Hepatocyte (in vitro differentiated cells): ENCODE measurements at regions not wholly inside any gene's neighbourhood (a gene's known extent, or its start where the extent isn't known, plus 50 kb on each side); places are given as distances from the start of the nearest gene placed in this dataset.

Experiments used
- DNase-seq: peaks from one replicate; pipeline ENCODE4 v3.0.0-alpha.2; 2016; ENCODE audit warnings: low spot score
- H2AFZ ChIP-seq: fragments of 200-600 bp; sonication (generic); 2 replicates; pipeline ENCODE4 v1.6.0; 2016; ENCODE audit warnings: antibody characterized with exemption, mild to moderate bottlenecking
- H3K27ac ChIP-seq: fragments of 200-600 bp; sonication (generic); 2 replicates; pipeline ENCODE4 v1.5.1; 2016; ENCODE audit warnings: mild to moderate bottlenecking
- H3K27me3 ChIP-seq: fragments of 200-600 bp; sonication (generic); 2 replicates; pipeline ENCODE4 v1.6.1; 2016
- H3K36me3 ChIP-seq: fragments of 200-600 bp; sonication (generic); replicated peaks from 2 replicates; pipeline ENCODE4 v1.5.1; 2016; ENCODE audit warnings: low read depth; ENCODE audit not compliant: insufficient read depth
- H3K4me1 ChIP-seq: fragments of 200-600 bp; sonication (generic); 2 replicates; pipeline ENCODE4 v1.5.1; 2016; ENCODE audit warnings: mild to moderate bottlenecking, moderate library complexity; ENCODE audit not compliant: insufficient read depth
- H3K4me2 ChIP-seq: fragments of 200-600 bp; sonication (generic); 2 replicates; pipeline ENCODE4 v1.6.0; 2016
- H3K4me3 ChIP-seq: fragments of 200-600 bp; sonication (generic); 2 replicates; pipeline ENCODE4 v1.5.1; 2016; ENCODE audit warnings: mild to moderate bottlenecking
- H3K79me2 ChIP-seq: fragments of 200-600 bp; sonication (generic); 2 replicates; pipeline ENCODE4 v1.6.0; 2017; ENCODE audit warnings: mild to moderate bottlenecking
- H3K9me2 ChIP-seq: fragments of 200-600 bp; sonication (generic); replicated peaks from 2 replicates; pipeline ENCODE4 v1.6.0; 2017; ENCODE audit warnings: mild to moderate bottlenecking; ENCODE audit not compliant: insufficient read depth
- H3K9me3 ChIP-seq: fragments of 200-600 bp; sonication (generic); 2 replicates; pipeline ENCODE4 v1.5.1; 2016; ENCODE audit warnings: low read depth, mild to moderate bottlenecking
- H4K20me1 ChIP-seq: fragments of 200-600 bp; sonication (generic); 2 replicates; pipeline ENCODE4 v1.6.0; 2016; ENCODE audit warnings: mild to moderate bottlenecking; ENCODE audit not compliant: insufficient read depth, poor library complexity, severe bottlenecking
- CTCF ChIP-seq: fragments of 200-600 bp; sonication (generic); IDR thresholded peaks from 2 replicates; pipeline ENCODE4 v1.5.1; 2016; ENCODE audit warnings: antibody characterized with exemption, mild to moderate bottlenecking; ENCODE audit not compliant: poor library complexity
- EZH2 ChIP-seq: fragments of 200-600 bp; sonication (generic); IDR thresholded peaks from 2 replicates; pipeline ENCODE4 v1.6.1; 2016; ENCODE audit warnings: antibody characterized with exemption, mild to moderate bottlenecking, borderline replicate concordance
- EZH2phosphoT487 ChIP-seq: fragments of 200-600 bp; sonication (generic); IDR thresholded peaks from one replicate; pipeline ENCODE4 v1.6.1; 2018; ENCODE audit warnings: antibody characterized with exemption, mild to moderate bottlenecking, low read depth, moderate library complexity; ENCODE audit not compliant: unreplicated experiment, severe bottlenecking
- WGBS: methylation state at CpG from one replicate; pipeline ENCODE4 v1.1.6; 2016; ENCODE audit warnings: low lambda C conversion rate; ENCODE audit errors: missing lambda C conversion rate; 5-methylcytosine and 5-hydroxymethylcytosine counted together

GRCh38 chr5:3862906-3863305 lies 267.3 kb downstream of the IRX1 start:
- no peak overlapping the region for H3K4me3 ChIP-seq
- H3K4me1 ChIP-seq: no peaks in the 10 kb centered on the region
- no peaks in the 10 kb centered on the region for H3K36me3 ChIP-seq
- no peaks in the 10 kb centered on the region for H3K9me2 ChIP-seq
- H3K4me2 ChIP-seq: no peak overlapping the region
- no peaks in the 10 kb centered on the region for H3K9me3 ChIP-seq
- no peak for TF ChIP-seq CTCF
- TF ChIP-seq EZH2phosphoT487: no peak
- TF ChIP-seq EZH2: no peak
- WGBS: 66% methylated on average over 4 of the region's 4 CpGs
- no peaks in the 10 kb centered on the region for H3K27me3 ChIP-seq
- H3K79me2 ChIP-seq: no peaks in the 10 kb centered on the region
- no peak for DNase-seq
- H4K20me1 ChIP-seq: no peaks in the 10 kb centered on the region
- no peak overlapping the region for H2AFZ ChIP-seq
- no peak overlapping the region for H3K27ac ChIP-seq

GRCh38 chr5:3875144-3875543 lies 279.5 kb downstream of the IRX1 start:
- Histone ChIP-seq H3K79me2 (no peaks in the 10 kb centered on the region), H3K27ac (no peak overlapping the region), H4K20me1 (no peaks in the 10 kb centered on the region), H3K36me3 (no peaks in the 10 kb centered on the region), H3K27me3 (no peaks in the 10 kb centered on the region), H3K9me3 (no peaks in the 10 kb centered on the region), H2AFZ (no peak overlapping the region), H3K4me2 (no peak overlapping the region), H3K9me2 (no peaks in the 10 kb centered on the region), H3K4me1 (no peaks in the 10 kb centered on the region), H3K4me3 (no peak overlapping the region)
- 89% methylated on average over 10 of the region's 10 CpGs for WGBS
- no peak for DNase-seq
- TF ChIP-seq EZH2phosphoT487 (no peak), EZH2 (no peak), CTCF (no peak)

GRCh38 chr5:3878267-3878666 lies 282.6 kb downstream of the IRX1 start:
- no peak overlapping the region for H3K27ac ChIP-seq
- WGBS: 81% methylated on average over 4 of the region's 4 CpGs
- no peak for DNase-seq
- no peaks in the 10 kb centered on the region for H3K9me2 ChIP-seq
- no peak overlapping the region for H3K4me2 ChIP-seq
- no peaks in the 10 kb centered on the region for H3K36me3 ChIP-seq
- no peaks in the 10 kb centered on the region for H3K79me2 ChIP-seq
- TF ChIP-seq EZH2phosphoT487: no peak
- TF ChIP-seq CTCF: no peak
- TF ChIP-seq EZH2: no peak
- no peak overlapping the region for H3K4me3 ChIP-seq
- H3K27me3 ChIP-seq: no peaks in the 10 kb centered on the region
- H3K4me1 ChIP-seq: no peaks in the 10 kb centered on the region
- H4K20me1 ChIP-seq: no peaks in the 10 kb centered on the region
- H3K9me3 ChIP-seq: no peaks in the 10 kb centered on the region
- H2AFZ ChIP-seq: no peak overlapping the region

GRCh38 chr5:3883040-3883439 lies 287.4 kb downstream of the IRX1 start:
- no peaks in the 10 kb centered on the region for H3K36me3 ChIP-seq
- H3K27ac ChIP-seq: no peak overlapping the region
- H3K4me3 ChIP-seq: no peak overlapping the region
- H3K27me3 ChIP-seq: no peaks in the 10 kb centered on the region
- TF ChIP-seq EZH2phosphoT487 (no peak), CTCF (no peak), EZH2 (no peak)
- no peaks in the 10 kb centered on the region for H3K9me2 ChIP-seq
- no peak overlapping the region for H3K4me2 ChIP-seq
- H3K9me3 ChIP-seq: no peaks in the 10 kb centered on the region
- DNase-seq: no peak
- WGBS: 80% methylated on average over 11 of the region's 11 CpGs
- no peaks in the 10 kb centered on the region for H3K4me1 ChIP-seq
- H4K20me1 ChIP-seq: no peaks in the 10 kb centered on the region
- H2AFZ ChIP-seq: no peak overlapping the region
- no peaks in the 10 kb centered on the region for H3K79me2 ChIP-seq
